ENCODE measurements at regions not wholly inside any gene's neighbourhood (a gene's known extent, or its start where the extent isn't known, plus 50 kb on each side); places are given as distances from the start of the nearest gene placed in this dataset.
"Not testable (repeated sequence)": the region's sequence is repeated elsewhere in the genome, so short reads cannot be mapped to it uniquely, and the experiment has no call there.

GRCh38 chr22:48936391-48936790 is 891.3 kb downstream of the BRD1 start:
- DNase-seq: no peak

- DNase-seq: no peak
Observed at GRCh38 chr22:48934446-48934845, 893.2 kb downstream of the BRD1 start.

GRCh38 chr22:48931452-48931851 is 896.2 kb downstream of the BRD1 start:
- DNase-seq: no peak

GRCh38 chr22:48929276-48929790 is 898.3 kb downstream of the BRD1 start:
- DNase-seq: no peak

GRCh38 chr22:48927591-48927990 is 900.1 kb downstream of the BRD1 start:
- no peak for DNase-seq

- DNase-seq: no peak
Observed at GRCh38 chr22:48926643-48927042, 901.0 kb downstream of the BRD1 start.

GRCh38 chr22:48926136-48926535 is 901.5 kb downstream of the BRD1 start:
- DNase-seq: no peak

GRCh38 chr22:48925450-48925849 is 902.2 kb downstream of the BRD1 start:
- no peak for DNase-seq

- DNase-seq: no peak
Observed at GRCh38 chr22:48923996-48924395, 903.7 kb downstream of the BRD1 start.

- no peak for DNase-seq
Observed at GRCh38 chr22:48923165-48923865, 904.4 kb downstream of the BRD1 start.

GRCh38 chr22:48921411-48921903 is 906.2 kb downstream of the BRD1 start:
- DNase-seq: no peak

GRCh38 chr22:48920776-48921241 is 906.9 kb downstream of the BRD1 start:
- DNase-seq: no peak

- no peak for DNase-seq
Observed at GRCh38 chr22:48919851-48920589, 907.7 kb downstream of the BRD1 start.

- no peak for DNase-seq
Observed at GRCh38 chr22:48919187-48919590, 908.5 kb downstream of the BRD1 start.

- DNase-seq: no peak
Observed at GRCh38 chr22:48918585-48919186, 909.0 kb downstream of the BRD1 start.

GRCh38 chr22:48912356-48913066 is 915.2 kb downstream of the BRD1 start:
- DNase-seq: not testable (repeated sequence)

- DNase-seq: not testable (repeated sequence)
Observed at GRCh38 chr22:48911647-48912046, 916.0 kb downstream of the BRD1 start.

GRCh38 chr22:48911067-48911466 is 916.6 kb downstream of the BRD1 start:
- DNase-seq: not testable (repeated sequence)

GRCh38 chr22:48908547-48908946 is 919.1 kb downstream of the BRD1 start:
- no peak for DNase-seq

GRCh38 chr22:48907591-48907990 is 920.1 kb downstream of the BRD1 start:
- DNase-seq: no peak

GRCh38 chr22:48906216-48906835 is 921.3 kb downstream of the BRD1 start:
- DNase-seq: no peak

Data from activated effector memory CD4-positive, alpha-beta T cell treated with Interleukin-2 at 50 U/mL for 16 hours (primary cell).